Astrocyte of the spinal cord (primary cell): ENCODE measurements at regions not wholly inside any gene's neighbourhood (a gene's known extent, or its start where the extent isn't known, plus 50 kb on each side); places are given as distances from the start of the nearest gene placed in this dataset.

Experiments used
- DNase-seq: peaks from one replicate; pipeline ENCODE4 v3.0.0; 2011; ENCODE audit warnings: low read depth, low spot score
- H3K4me3 ChIP-seq: 2 replicates; pipeline ENCODE4 v1.5.1; 2011; ENCODE audit warnings: low read depth, mild to moderate bottlenecking, low read length, moderate library complexity
- in situ Hi-C: cut with HindIII; loops from 2 replicates; pipeline ENCODE4 v1.10.0; 2017; ENCODE audit warnings: low sequenced_read_pairs
- TF ChIP-seq, protein P1 (sequence below): IDR thresholded peaks from 2 replicates; pipeline ENCODE4 v1.5.1; 2012; ENCODE audit warnings: low read depth, mild to moderate bottlenecking, low read length, inconsistent platforms

- in situ Hi-C loops = no loop called here
- DNase-seq = peak; percentile 12
- H3K4me3 ChIP-seq = no peak overlapping the region
- TF ChIP-seq, protein P1, sequence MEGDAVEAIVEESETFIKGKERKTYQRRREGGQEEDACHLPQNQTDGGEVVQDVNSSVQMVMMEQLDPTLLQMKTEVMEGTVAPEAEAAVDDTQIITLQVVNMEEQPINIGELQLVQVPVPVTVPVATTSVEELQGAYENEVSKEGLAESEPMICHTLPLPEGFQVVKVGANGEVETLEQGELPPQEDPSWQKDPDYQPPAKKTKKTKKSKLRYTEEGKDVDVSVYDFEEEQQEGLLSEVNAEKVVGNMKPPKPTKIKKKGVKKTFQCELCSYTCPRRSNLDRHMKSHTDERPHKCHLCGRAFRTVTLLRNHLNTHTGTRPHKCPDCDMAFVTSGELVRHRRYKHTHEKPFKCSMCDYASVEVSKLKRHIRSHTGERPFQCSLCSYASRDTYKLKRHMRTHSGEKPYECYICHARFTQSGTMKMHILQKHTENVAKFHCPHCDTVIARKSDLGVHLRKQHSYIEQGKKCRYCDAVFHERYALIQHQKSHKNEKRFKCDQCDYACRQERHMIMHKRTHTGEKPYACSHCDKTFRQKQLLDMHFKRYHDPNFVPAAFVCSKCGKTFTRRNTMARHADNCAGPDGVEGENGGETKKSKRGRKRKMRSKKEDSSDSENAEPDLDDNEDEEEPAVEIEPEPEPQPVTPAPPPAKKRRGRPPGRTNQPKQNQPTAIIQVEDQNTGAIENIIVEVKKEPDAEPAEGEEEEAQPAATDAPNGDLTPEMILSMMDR = no peak
Observed at GRCh38 chr9:104276709-104277245, 182.7 kb downstream of the SMC2 start.

DNA sequence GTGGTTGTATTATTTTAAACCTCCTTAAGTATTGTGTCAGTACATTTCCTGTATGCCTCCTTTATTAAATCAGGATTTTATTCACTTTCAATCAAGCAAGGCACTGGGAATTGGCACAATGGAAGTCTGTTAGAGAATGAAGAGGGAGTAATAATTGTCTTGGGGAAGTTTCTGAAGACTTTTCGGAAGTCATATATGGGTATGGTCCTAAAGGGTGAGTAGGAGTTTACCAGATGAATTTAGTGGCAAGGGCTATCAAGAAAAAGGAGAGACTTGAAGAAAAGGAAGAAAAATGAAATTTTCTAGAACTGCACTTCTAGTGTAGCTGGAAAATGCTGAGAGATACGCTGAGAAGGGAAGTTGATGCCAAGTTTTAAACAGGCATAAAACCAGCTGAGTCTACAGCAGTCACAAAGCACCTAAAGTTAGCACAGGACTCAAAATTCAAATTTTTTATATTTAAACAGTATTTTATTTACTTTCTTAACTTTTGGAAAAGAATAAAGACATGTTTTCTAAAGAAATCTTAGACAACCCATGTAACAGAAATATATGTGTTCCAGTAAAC, 184.9 kb downstream of the SMC2 start:
- in situ Hi-C loops = no loop called here
- H3K4me3 ChIP-seq = no peak overlapping the region
- TF ChIP-seq, protein P1 = no peak
- DNase-seq = no peak

GRCh38 chr9:104279535-104280177, 185.5 kb downstream of the SMC2 start:
- peak; percentile 26 for DNase-seq
- no peak overlapping the region for H3K4me3 ChIP-seq
- TF ChIP-seq, protein P1 = no peak
- in situ Hi-C loops = no loop called here

DNA sequence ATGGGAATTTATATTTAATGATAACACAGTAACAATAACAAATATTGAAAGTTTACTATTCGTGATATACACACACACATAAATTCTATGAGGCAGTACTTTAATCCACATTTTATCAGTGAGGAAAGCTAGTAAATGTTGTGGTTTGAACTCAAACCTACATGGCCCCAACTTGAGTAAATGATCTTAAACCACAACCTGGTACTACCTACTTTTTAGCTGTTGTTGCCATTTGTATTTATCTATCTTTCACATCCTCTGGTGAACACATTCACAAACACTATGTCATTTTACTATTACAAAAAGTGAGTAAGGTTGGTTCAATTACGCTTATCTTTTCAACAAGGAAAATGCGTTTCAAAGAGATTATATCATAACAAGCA, 186.1 kb downstream of the SMC2 start:
- TF ChIP-seq, protein P1 = no peak
- in situ Hi-C loops = no loop called here
- no peak for DNase-seq
- no peak overlapping the region for H3K4me3 ChIP-seq

- TF ChIP-seq, protein P1 = no peak
- in situ Hi-C loops = no loop called here
- DNase-seq = no peak
- H3K4me3 ChIP-seq = no peak overlapping the region
Observed at GRCh38 chr9:104280711-104281110, 186.6 kb downstream of the SMC2 start.

DNA sequence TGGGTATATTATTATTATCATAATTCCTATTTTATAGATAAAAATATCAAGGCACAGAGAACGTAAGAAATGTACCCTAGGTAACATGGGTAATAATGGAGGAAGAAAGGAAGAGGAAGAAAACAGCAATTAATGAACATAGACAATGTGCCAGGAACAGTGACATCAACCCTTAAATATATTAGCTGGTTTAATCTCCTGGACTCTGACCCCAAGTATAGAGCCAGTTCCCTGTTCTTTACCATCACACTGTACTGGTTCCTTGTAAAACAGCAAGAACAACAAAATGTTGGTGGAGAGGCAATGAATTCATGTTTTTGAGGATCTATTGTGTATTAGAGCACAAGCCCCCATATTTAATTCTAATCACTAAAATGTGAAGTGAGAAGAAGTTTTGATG, 192.1 kb downstream of the SMC2 start:
- in situ Hi-C loops = no loop called here
- TF ChIP-seq, protein P1 = no peak
- no peak overlapping the region for H3K4me3 ChIP-seq
- DNase-seq = no peak
